GM23338 (cell line): ENCODE measurements at regions not wholly inside any gene's neighbourhood (a gene's known extent, or its start where the extent isn't known, plus 50 kb on each side); places are given as distances from the start of the nearest gene placed in this dataset.

Experiments used
- ATAC-seq: fragments of 200-7000 bp; cut with Tn5 transposase; 3 replicates; pipeline ENCODE4 v1.9.1; 2020
- DNase-seq: peaks from one replicate; pipeline ENCODE4 v3.0.0-alpha.2; 2015; ENCODE audit warnings: low spot score
- H2AFZ ChIP-seq: fragments of 200-600 bp; sonication (generic); 2 replicates; pipeline ENCODE4 v1.8.0; 2016; ENCODE audit warnings: antibody characterized with exemption, mild to moderate bottlenecking, moderate library complexity
- H3F3A ChIP-seq: fragments of 200-600 bp; sonication (generic); replicated peaks from 2 replicates; pipeline ENCODE4 v1.8.0; 2017; ENCODE audit warnings: antibody characterized with exemption, mixed run types, low read depth
- H3K27ac ChIP-seq: fragments of 200-600 bp; sonication (generic); 2 replicates; pipeline ENCODE4 v1.6.1; 2016; ENCODE audit warnings: low read depth
- H3K27me3 ChIP-seq: fragments of 200-600 bp; sonication (generic); 2 replicates; pipeline ENCODE4 v1.8.0; 2016; ENCODE audit warnings: mild to moderate bottlenecking, mixed run types, moderate library complexity; ENCODE audit not compliant: insufficient read depth
- H3K36me3 ChIP-seq: fragments of 200-600 bp; sonication (generic); 2 replicates; pipeline ENCODE4 v1.8.0; 2016; ENCODE audit warnings: mild to moderate bottlenecking; ENCODE audit not compliant: insufficient read depth
- H3K4me1 ChIP-seq: fragments of 200-600 bp; sonication (generic); 2 replicates; pipeline ENCODE4 v1.8.0; 2016; ENCODE audit warnings: mild to moderate bottlenecking, moderate library complexity; ENCODE audit not compliant: insufficient read depth
- H3K4me2 ChIP-seq: fragments of 200-600 bp; sonication (generic); 2 replicates; pipeline ENCODE4 v1.7.1; 2017; ENCODE audit warnings: mixed run types
- H3K4me3 ChIP-seq: fragments of 200-600 bp; sonication (generic); 2 replicates; pipeline ENCODE4 v1.6.1; 2016; ENCODE audit warnings: mixed run types
- H3K79me2 ChIP-seq: fragments of 200-600 bp; sonication (generic); replicated peaks from 2 replicates; pipeline ENCODE4 v1.8.0; 2017; ENCODE audit warnings: mild to moderate bottlenecking; ENCODE audit not compliant: insufficient read depth
- H3K9me2 ChIP-seq: fragments of 200-600 bp; sonication (generic); 2 replicates; pipeline ENCODE4 v1.8.0; 2017; ENCODE audit not compliant: insufficient read depth
- H4K20me1 ChIP-seq: fragments of 200-600 bp; sonication (generic); replicated peaks from 2 replicates; pipeline ENCODE4 v1.8.0; 2017; ENCODE audit warnings: mild to moderate bottlenecking; ENCODE audit not compliant: insufficient read depth
- H3K27ac Mint-ChIP-seq: 2 replicates; pipeline ENCODE4 v1.8.0; 2020; ENCODE audit warnings: inconsistent platforms, mild to moderate bottlenecking, moderate library complexity, mixed read lengths
- H3K27me3 Mint-ChIP-seq: 3 replicates; pipeline ENCODE4 v1.8.0; 2022; ENCODE audit warnings: low read depth, mild to moderate bottlenecking, moderate library complexity, mixed read lengths, inconsistent platforms; ENCODE audit not compliant: insufficient read depth, poor library complexity
- H3K36me3 Mint-ChIP-seq: 3 replicates; pipeline ENCODE4 v1.8.0; 2021; ENCODE audit warnings: low read depth, mild to moderate bottlenecking, inconsistent platforms, moderate library complexity, mixed read lengths
- H3K4me1 Mint-ChIP-seq: 3 replicates; pipeline ENCODE4 v1.8.0; 2020; ENCODE audit warnings: mild to moderate bottlenecking, inconsistent platforms, mixed read lengths
- H3K4me3 Mint-ChIP-seq: 3 replicates; pipeline ENCODE4 v1.8.0; 2021; ENCODE audit warnings: moderate library complexity, mild to moderate bottlenecking, inconsistent platforms, mixed read lengths
- H3K9me3 Mint-ChIP-seq: 3 replicates; pipeline ENCODE4 v1.8.0; 2020; ENCODE audit warnings: moderate library complexity, mild to moderate bottlenecking, inconsistent platforms, mixed read lengths
- CREB1 ChIP-seq: fragments of 250-450 bp; sonication (Bioruptor Pico); IDR thresholded peaks from 2 replicates; pipeline ENCODE4 v1.5.0; 2020; ENCODE audit warnings: low read depth, mild to moderate bottlenecking, moderate library complexity
- EZH2 ChIP-seq: fragments of 200-600 bp; sonication (generic); IDR thresholded peaks from one replicate; pipeline ENCODE4 v1.8.0; 2017; ENCODE audit warnings: antibody characterized with exemption, mild to moderate bottlenecking, low read depth; ENCODE audit not compliant: unreplicated experiment
- EZH2phosphoT487 ChIP-seq: fragments of 200-600 bp; sonication (generic); IDR thresholded peaks from one replicate; pipeline ENCODE4 v1.8.1; 2018; ENCODE audit warnings: antibody characterized with exemption; ENCODE audit not compliant: unreplicated experiment
- JUNB ChIP-seq: IDR thresholded peaks from one replicate; pipeline ENCODE4 v1.6.1; 2016; ENCODE audit warnings: antibody characterized with exemption; ENCODE audit not compliant: unreplicated experiment
- NANOG ChIP-seq: IDR thresholded peaks from 2 replicates; pipeline ENCODE4 v1.6.1; 2016; ENCODE audit warnings: antibody characterized with exemption, borderline replicate concordance
- POLR2AphosphoS5 ChIP-seq: IDR thresholded peaks from 2 replicates; pipeline ENCODE4 v1.6.1; 2016; ENCODE audit warnings: antibody characterized with exemption, low read depth
- STAT1 ChIP-seq: IDR thresholded peaks from one replicate; pipeline ENCODE4 v1.6.1; 2016; ENCODE audit warnings: antibody characterized with exemption; ENCODE audit not compliant: unreplicated experiment
- ZNF114 ChIP-seq: fragments of 250-450 bp; sonication (Bioruptor Pico); IDR thresholded peaks from 2 replicates; pipeline ENCODE4 v1.5.0; 2020; ENCODE audit warnings: mild to moderate bottlenecking, moderate library complexity
- ZNF331 ChIP-seq: fragments of 250-450 bp; sonication (Bioruptor Pico); IDR thresholded peaks from 2 replicates; pipeline ENCODE4 v1.5.0; 2020; ENCODE audit warnings: low read depth, mild to moderate bottlenecking, moderate library complexity
- TF ChIP-seq, protein P1 (sequence below): IDR thresholded peaks from one replicate; pipeline ENCODE4 v1.6.1; 2018; ENCODE audit warnings: antibody characterized with exemption; ENCODE audit not compliant: unreplicated experiment
- TF ChIP-seq, protein P2 (sequence below): IDR thresholded peaks from 2 replicates; pipeline ENCODE4 v1.6.1; 2016; ENCODE audit warnings: antibody characterized with exemption
- TF ChIP-seq, protein P3 (sequence below): fragments of 250-450 bp; sonication (Bioruptor Pico); IDR thresholded peaks from 2 replicates; pipeline ENCODE4 v1.5.0; 2020; ENCODE audit warnings: mild to moderate bottlenecking, moderate library complexity
- TF ChIP-seq, protein P4 (sequence below), 2 experiments: fragments of 200-600 bp in 1 of 2; sonication (generic) in 1 of 2; conservative IDR thresholded peaks; 2 replicates each; pipeline versions ENCODE4 v1.5.1 to v1.6.1; 2016 to 2017; ENCODE audit warnings: antibody characterized with exemption in 2 of 2, low read depth in 2 of 2, mild to moderate bottlenecking in 2 of 2, moderate library complexity in 1 of 2

DNA sequence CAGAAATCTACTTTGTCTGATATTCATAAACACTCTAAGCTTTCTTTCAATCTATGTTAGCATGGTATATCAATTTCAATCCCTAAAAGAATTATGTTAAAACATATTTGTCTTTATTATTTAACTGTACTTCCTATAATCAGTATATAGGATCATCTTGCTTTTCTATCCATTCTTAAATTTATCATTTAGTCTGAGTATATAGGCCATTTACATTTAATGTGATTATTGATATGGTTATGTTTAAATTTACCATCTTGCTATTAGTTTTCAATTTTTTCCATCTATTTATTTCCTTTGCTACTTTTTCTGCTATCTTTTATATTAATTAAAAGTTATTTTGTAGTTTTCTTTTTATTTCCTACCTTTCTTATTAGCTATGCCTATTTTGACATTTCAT is 174.8 kb upstream of the MBNL1 start:
- Mint-ChIP-seq H3K36me3 (no peaks in the 10 kb centered on the region), H3K4me3 (no peak overlapping the region), H3K27ac (no peak overlapping the region), H3K27me3 (no peaks in the 10 kb centered on the region), H3K9me3 (no peaks in the 10 kb centered on the region), H3K4me1 (peaks cover 7% of the 10 kb centered on the region; the same call in 2 of the 3 replicates)
- Histone ChIP-seq H3K4me3 (no peak overlapping the region), H4K20me1 (no peaks in the 10 kb centered on the region), H3K9me2 (no peaks in the 10 kb centered on the region), H3K4me1 (peaks cover 10% of the 10 kb centered on the region; the same call in 1 of the 2 replicates), H3F3A (no peaks in the 10 kb centered on the region), H3K4me2 (no peak overlapping the region), H3K79me2 (no peaks in the 10 kb centered on the region), H3K36me3 (no peaks in the 10 kb centered on the region), H2AFZ (no peak overlapping the region), H3K27me3 (no peaks in the 10 kb centered on the region), H3K27ac (no peak overlapping the region)
- DNase-seq (no peak), ATAC-seq (no peak)
- TF ChIP-seq, protein P1, sequence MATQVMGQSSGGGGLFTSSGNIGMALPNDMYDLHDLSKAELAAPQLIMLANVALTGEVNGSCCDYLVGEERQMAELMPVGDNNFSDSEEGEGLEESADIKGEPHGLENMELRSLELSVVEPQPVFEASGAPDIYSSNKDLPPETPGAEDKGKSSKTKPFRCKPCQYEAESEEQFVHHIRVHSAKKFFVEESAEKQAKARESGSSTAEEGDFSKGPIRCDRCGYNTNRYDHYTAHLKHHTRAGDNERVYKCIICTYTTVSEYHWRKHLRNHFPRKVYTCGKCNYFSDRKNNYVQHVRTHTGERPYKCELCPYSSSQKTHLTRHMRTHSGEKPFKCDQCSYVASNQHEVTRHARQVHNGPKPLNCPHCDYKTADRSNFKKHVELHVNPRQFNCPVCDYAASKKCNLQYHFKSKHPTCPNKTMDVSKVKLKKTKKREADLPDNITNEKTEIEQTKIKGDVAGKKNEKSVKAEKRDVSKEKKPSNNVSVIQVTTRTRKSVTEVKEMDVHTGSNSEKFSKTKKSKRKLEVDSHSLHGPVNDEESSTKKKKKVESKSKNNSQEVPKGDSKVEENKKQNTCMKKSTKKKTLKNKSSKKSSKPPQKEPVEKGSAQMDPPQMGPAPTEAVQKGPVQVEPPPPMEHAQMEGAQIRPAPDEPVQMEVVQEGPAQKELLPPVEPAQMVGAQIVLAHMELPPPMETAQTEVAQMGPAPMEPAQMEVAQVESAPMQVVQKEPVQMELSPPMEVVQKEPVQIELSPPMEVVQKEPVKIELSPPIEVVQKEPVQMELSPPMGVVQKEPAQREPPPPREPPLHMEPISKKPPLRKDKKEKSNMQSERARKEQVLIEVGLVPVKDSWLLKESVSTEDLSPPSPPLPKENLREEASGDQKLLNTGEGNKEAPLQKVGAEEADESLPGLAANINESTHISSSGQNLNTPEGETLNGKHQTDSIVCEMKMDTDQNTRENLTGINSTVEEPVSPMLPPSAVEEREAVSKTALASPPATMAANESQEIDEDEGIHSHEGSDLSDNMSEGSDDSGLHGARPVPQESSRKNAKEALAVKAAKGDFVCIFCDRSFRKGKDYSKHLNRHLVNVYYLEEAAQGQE, result no peak
- TF ChIP-seq ZNF114 (CRISPR knock-in tag) (no peak), STAT1 (no peak), NANOG (no peak), CREB1 (CRISPR knock-in tag) (no peak), JUNB (no peak), EZH2phosphoT487 (no peak), ZNF331 (no peak), POLR2AphosphoS5 (no peak), EZH2 (no peak)
- TF ChIP-seq, protein P2, sequence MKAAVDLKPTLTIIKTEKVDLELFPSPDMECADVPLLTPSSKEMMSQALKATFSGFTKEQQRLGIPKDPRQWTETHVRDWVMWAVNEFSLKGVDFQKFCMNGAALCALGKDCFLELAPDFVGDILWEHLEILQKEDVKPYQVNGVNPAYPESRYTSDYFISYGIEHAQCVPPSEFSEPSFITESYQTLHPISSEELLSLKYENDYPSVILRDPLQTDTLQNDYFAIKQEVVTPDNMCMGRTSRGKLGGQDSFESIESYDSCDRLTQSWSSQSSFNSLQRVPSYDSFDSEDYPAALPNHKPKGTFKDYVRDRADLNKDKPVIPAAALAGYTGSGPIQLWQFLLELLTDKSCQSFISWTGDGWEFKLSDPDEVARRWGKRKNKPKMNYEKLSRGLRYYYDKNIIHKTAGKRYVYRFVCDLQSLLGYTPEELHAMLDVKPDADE, result no peak
- TF ChIP-seq, protein P3, sequence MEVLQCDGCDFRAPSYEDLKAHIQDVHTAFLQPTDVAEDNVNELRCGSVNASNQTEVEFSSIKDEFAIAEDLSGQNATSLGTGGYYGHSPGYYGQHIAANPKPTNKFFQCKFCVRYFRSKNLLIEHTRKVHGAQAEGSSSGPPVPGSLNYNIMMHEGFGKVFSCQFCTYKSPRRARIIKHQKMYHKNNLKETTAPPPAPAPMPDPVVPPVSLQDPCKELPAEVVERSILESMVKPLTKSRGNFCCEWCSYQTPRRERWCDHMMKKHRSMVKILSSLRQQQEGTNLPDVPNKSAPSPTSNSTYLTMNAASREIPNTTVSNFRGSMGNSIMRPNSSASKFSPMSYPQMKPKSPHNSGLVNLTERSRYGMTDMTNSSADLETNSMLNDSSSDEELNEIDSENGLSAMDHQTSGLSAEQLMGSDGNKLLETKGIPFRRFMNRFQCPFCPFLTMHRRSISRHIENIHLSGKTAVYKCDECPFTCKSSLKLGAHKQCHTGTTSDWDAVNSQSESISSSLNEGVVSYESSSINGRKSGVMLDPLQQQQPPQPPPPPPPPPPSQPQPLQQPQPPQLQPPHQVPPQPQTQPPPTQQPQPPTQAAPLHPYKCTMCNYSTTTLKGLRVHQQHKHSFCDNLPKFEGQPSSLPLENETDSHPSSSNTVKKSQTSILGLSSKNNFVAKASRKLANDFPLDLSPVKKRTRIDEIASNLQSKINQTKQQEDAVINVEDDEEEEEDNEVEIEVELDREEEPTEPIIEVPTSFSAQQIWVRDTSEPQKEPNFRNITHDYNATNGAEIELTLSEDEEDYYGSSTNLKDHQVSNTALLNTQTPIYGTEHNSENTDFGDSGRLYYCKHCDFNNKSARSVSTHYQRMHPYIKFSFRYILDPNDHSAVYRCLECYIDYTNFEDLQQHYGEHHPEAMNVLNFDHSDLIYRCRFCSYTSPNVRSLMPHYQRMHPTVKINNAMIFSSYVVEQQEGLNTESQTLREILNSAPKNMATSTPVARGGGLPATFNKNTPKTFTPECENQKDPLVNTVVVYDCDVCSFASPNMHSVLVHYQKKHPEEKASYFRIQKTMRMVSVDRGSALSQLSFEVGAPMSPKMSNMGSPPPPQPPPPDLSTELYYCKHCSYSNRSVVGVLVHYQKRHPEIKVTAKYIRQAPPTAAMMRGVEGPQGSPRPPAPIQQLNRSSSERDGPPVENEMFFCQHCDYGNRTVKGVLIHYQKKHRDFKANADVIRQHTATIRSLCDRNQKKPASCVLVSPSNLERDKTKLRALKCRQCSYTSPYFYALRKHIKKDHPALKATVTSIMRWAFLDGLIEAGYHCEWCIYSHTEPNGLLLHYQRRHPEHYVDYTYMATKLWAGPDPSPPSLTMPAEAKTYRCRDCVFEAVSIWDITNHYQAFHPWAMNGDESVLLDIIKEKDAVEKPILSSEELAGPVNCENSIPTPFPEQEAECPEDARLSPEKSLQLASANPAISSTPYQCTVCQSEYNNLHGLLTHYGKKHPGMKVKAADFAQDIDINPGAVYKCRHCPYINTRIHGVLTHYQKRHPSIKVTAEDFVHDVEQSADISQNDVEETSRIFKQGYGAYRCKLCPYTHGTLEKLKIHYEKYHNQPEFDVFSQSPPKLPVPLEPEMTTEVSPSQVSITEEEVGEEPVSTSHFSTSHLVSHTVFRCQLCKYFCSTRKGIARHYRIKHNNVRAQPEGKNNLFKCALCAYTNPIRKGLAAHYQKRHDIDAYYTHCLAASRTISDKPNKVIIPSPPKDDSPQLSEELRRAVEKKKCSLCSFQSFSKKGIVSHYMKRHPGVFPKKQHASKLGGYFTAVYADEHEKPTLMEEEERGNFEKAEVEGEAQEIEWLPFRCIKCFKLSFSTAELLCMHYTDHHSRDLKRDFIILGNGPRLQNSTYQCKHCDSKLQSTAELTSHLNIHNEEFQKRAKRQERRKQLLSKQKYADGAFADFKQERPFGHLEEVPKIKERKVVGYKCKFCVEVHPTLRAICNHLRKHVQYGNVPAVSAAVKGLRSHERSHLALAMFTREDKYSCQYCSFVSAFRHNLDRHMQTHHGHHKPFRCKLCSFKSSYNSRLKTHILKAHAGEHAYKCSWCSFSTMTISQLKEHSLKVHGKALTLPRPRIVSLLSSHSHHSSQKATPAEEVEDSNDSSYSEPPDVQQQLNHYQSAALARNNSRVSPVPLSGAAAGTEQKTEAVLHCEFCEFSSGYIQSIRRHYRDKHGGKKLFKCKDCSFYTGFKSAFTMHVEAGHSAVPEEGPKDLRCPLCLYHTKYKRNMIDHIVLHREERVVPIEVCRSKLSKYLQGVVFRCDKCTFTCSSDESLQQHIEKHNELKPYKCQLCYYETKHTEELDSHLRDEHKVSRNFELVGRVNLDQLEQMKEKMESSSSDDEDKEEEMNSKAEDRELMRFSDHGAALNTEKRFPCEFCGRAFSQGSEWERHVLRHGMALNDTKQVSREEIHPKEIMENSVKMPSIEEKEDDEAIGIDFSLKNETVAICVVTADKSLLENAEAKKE (CRISPR knock-in tag), result no peak
- TF ChIP-seq, protein P4, sequence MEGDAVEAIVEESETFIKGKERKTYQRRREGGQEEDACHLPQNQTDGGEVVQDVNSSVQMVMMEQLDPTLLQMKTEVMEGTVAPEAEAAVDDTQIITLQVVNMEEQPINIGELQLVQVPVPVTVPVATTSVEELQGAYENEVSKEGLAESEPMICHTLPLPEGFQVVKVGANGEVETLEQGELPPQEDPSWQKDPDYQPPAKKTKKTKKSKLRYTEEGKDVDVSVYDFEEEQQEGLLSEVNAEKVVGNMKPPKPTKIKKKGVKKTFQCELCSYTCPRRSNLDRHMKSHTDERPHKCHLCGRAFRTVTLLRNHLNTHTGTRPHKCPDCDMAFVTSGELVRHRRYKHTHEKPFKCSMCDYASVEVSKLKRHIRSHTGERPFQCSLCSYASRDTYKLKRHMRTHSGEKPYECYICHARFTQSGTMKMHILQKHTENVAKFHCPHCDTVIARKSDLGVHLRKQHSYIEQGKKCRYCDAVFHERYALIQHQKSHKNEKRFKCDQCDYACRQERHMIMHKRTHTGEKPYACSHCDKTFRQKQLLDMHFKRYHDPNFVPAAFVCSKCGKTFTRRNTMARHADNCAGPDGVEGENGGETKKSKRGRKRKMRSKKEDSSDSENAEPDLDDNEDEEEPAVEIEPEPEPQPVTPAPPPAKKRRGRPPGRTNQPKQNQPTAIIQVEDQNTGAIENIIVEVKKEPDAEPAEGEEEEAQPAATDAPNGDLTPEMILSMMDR (conservative IDR thresholded peaks at IDR 0.05; ENCODE audit: low read depth in 2 of 2), result no peak
